ENCODE measurements at regions not wholly inside any gene's neighbourhood (a gene's known extent, or its start where the extent isn't known, plus 50 kb on each side); places are given as distances from the start of the nearest gene placed in this dataset.

GRCh38 chr2:128368437-128369107 is 49.9 kb upstream of the HS6ST1 start:
- Histone ChIP-seq H3K4me1 (ENCODE audit: insufficient read depth, low read length) (no peaks in the 10 kb centered on the region), H3K9me3 (ENCODE audit: low read depth, low read length) (no peaks in the 10 kb centered on the region), H3K27me3 (ENCODE audit: insufficient read depth, low read length) (no peaks in the 10 kb centered on the region), H3K4me3 (ENCODE audit: low read length) (no peak overlapping the region)

- Histone ChIP-seq H3K9me3 (ENCODE audit: low read depth, low read length) (no peaks in the 10 kb centered on the region), H3K4me3 (ENCODE audit: low read length) (no peak overlapping the region), H3K4me1 (ENCODE audit: insufficient read depth, low read length) (no peaks in the 10 kb centered on the region), H3K27me3 (ENCODE audit: insufficient read depth, low read length) (no peaks in the 10 kb centered on the region)
These were observed 50.5 kb upstream of the HS6ST1 start for GRCh38 chr2:128369108-128369555.

GRCh38 chr2:128369602-128370467 is 51.2 kb upstream of the HS6ST1 start:
- no peaks in the 10 kb centered on the region for H3K4me1 ChIP-seq (ENCODE audit: insufficient read depth, low read length)
- no peak overlapping the region for H3K4me3 ChIP-seq (ENCODE audit: low read length)
- H3K27me3 ChIP-seq (ENCODE audit: insufficient read depth, low read length), result no peaks in the 10 kb centered on the region
- H3K9me3 ChIP-seq (ENCODE audit: low read depth, low read length), result no peaks in the 10 kb centered on the region

- H3K4me3 ChIP-seq (ENCODE audit: low read length), result no peak overlapping the region
- H3K4me1 ChIP-seq (ENCODE audit: insufficient read depth, low read length), result no peaks in the 10 kb centered on the region
- H3K27me3 ChIP-seq (ENCODE audit: insufficient read depth, low read length), result no peaks in the 10 kb centered on the region
- no peaks in the 10 kb centered on the region for H3K9me3 ChIP-seq (ENCODE audit: low read depth, low read length)
These were observed 52.0 kb upstream of the HS6ST1 start for GRCh38 chr2:128370468-128371247.

- H3K27me3 ChIP-seq (ENCODE audit: insufficient read depth, low read length), result no peaks in the 10 kb centered on the region
- no peak overlapping the region for H3K4me3 ChIP-seq (ENCODE audit: low read length)
- H3K4me1 ChIP-seq (ENCODE audit: insufficient read depth, low read length), result no peaks in the 10 kb centered on the region
- H3K9me3 ChIP-seq (ENCODE audit: low read depth, low read length), result no peaks in the 10 kb centered on the region
These were observed 52.6 kb upstream of the HS6ST1 start for GRCh38 chr2:128371248-128371630.

GRCh38 chr2:128371648-128372345 is 53.1 kb upstream of the HS6ST1 start:
- Histone ChIP-seq H3K4me3 (ENCODE audit: low read length) (no peak overlapping the region), H3K4me1 (ENCODE audit: insufficient read depth, low read length) (no peaks in the 10 kb centered on the region), H3K9me3 (ENCODE audit: low read depth, low read length) (no peaks in the 10 kb centered on the region), H3K27me3 (ENCODE audit: insufficient read depth, low read length) (no peaks in the 10 kb centered on the region)

- Histone ChIP-seq H3K4me3 (ENCODE audit: low read length) (no peak overlapping the region), H3K9me3 (ENCODE audit: low read depth, low read length) (no peaks in the 10 kb centered on the region), H3K4me1 (ENCODE audit: insufficient read depth, low read length) (no peaks in the 10 kb centered on the region), H3K27me3 (ENCODE audit: insufficient read depth, low read length) (no peaks in the 10 kb centered on the region)
These were observed 54.1 kb upstream of the HS6ST1 start for GRCh38 chr2:128372621-128373341.

- Histone ChIP-seq H3K4me1 (ENCODE audit: insufficient read depth, low read length) (no peaks in the 10 kb centered on the region), H3K4me3 (ENCODE audit: low read length) (no peak overlapping the region), H3K27me3 (ENCODE audit: insufficient read depth, low read length) (no peaks in the 10 kb centered on the region), H3K9me3 (ENCODE audit: low read depth, low read length) (no peaks in the 10 kb centered on the region)
These were observed 54.9 kb upstream of the HS6ST1 start for GRCh38 chr2:128373451-128374000.

- H3K4me3 ChIP-seq (ENCODE audit: low read length), result no peak overlapping the region
- no peaks in the 10 kb centered on the region for H3K9me3 ChIP-seq (ENCODE audit: low read depth, low read length)
- H3K4me1 ChIP-seq (ENCODE audit: insufficient read depth, low read length), result no peaks in the 10 kb centered on the region
- no peaks in the 10 kb centered on the region for H3K27me3 ChIP-seq (ENCODE audit: insufficient read depth, low read length)
These were observed 55.5 kb upstream of the HS6ST1 start for GRCh38 chr2:128374001-128374710.

GRCh38 chr2:128374711-128375413 is 56.2 kb upstream of the HS6ST1 start:
- H3K27me3 ChIP-seq (ENCODE audit: insufficient read depth, low read length), result no peaks in the 10 kb centered on the region
- no peaks in the 10 kb centered on the region for H3K4me1 ChIP-seq (ENCODE audit: insufficient read depth, low read length)

GRCh38 chr2:128375454-128375853 is 56.8 kb upstream of the HS6ST1 start:
- no peak overlapping the region for H3K4me3 ChIP-seq (ENCODE audit: low read length)
- no peaks in the 10 kb centered on the region for H3K4me1 ChIP-seq (ENCODE audit: insufficient read depth, low read length)
- H3K9me3 ChIP-seq (ENCODE audit: low read depth, low read length), result no peaks in the 10 kb centered on the region
- no peaks in the 10 kb centered on the region for H3K27me3 ChIP-seq (ENCODE audit: insufficient read depth, low read length)

More at GRCh38 chr2:128374711-128375413, 56.2 kb upstream of the HS6ST1 start:
- Histone ChIP-seq H3K9me3 (ENCODE audit: low read depth, low read length) (no peaks in the 10 kb centered on the region), H3K4me3 (ENCODE audit: low read length) (no peak overlapping the region)

- Histone ChIP-seq H3K9me3 (ENCODE audit: low read depth, low read length) (no peaks in the 10 kb centered on the region), H3K4me1 (ENCODE audit: insufficient read depth, low read length) (no peaks in the 10 kb centered on the region), H3K4me3 (ENCODE audit: low read length) (no peak overlapping the region), H3K27me3 (ENCODE audit: insufficient read depth, low read length) (no peaks in the 10 kb centered on the region)
These were observed 57.8 kb upstream of the HS6ST1 start for GRCh38 chr2:128376241-128377041.

Measured in mononuclear cell (primary cell).